ENCODE measurements at regions not wholly inside any gene's neighbourhood (a gene's known extent, or its start where the extent isn't known, plus 50 kb on each side); places are given as distances from the start of the nearest gene placed in this dataset.
"Not testable (repeated sequence)": the region's sequence is repeated elsewhere in the genome, so short reads cannot be mapped to it uniquely, and the experiment has no call there.

GRCh38 chr9:2397875-2398274, 223.7 kb upstream of the VLDLR start:
- DNase-seq, result not testable (repeated sequence)

GRCh38 chr9:2401746-2402145, 219.8 kb upstream of the VLDLR start:
- DNase-seq, result not testable (repeated sequence)

GRCh38 chr9:2403701-2404100, 217.9 kb upstream of the VLDLR start:
- DNase-seq, result no peak

GRCh38 chr9:2406252-2406651, 215.3 kb upstream of the VLDLR start:
- DNase-seq, result no peak

- no peak for DNase-seq
Measured at GRCh38 chr9:2407450-2407849, 214.1 kb upstream of the VLDLR start.

- no peak for DNase-seq
Measured at GRCh38 chr9:2411459-2412215, 209.9 kb upstream of the VLDLR start.

GRCh38 chr9:2413160-2413805, 208.3 kb upstream of the VLDLR start:
- no peak for DNase-seq

- DNase-seq, result no peak
Measured at GRCh38 chr9:2414465-2414864, 207.1 kb upstream of the VLDLR start.

- no peak for DNase-seq
Measured at GRCh38 chr9:2415326-2415725, 206.3 kb upstream of the VLDLR start.

GRCh38 chr9:2417730-2418129, 203.9 kb upstream of the VLDLR start:
- no peak for DNase-seq

- no peak for DNase-seq
Measured at GRCh38 chr9:2418619-2419018, 203.0 kb upstream of the VLDLR start.

- no peak for DNase-seq
Measured at GRCh38 chr9:2419347-2419746, 202.2 kb upstream of the VLDLR start.

GRCh38 chr9:2420543-2420942, 201.0 kb upstream of the VLDLR start:
- no peak for DNase-seq

GRCh38 chr9:2424619-2425033, 197.0 kb upstream of the VLDLR start:
- DNase-seq, result no peak

- DNase-seq, result no peak
Measured at GRCh38 chr9:2425676-2426075, 195.9 kb upstream of the VLDLR start.

- no peak for DNase-seq
Measured at GRCh38 chr9:2427120-2427891, 194.3 kb upstream of the VLDLR start.

- no peak for DNase-seq
Measured at GRCh38 chr9:2439957-2440356, 181.6 kb upstream of the VLDLR start.

- DNase-seq, result not testable (repeated sequence)
Measured at GRCh38 chr9:2443933-2444332, 177.7 kb upstream of the VLDLR start.

GRCh38 chr9:2448193-2448738, 173.3 kb upstream of the VLDLR start:
- no peak for DNase-seq

- no peak for DNase-seq
Measured at GRCh38 chr9:2453106-2453505, 168.5 kb upstream of the VLDLR start.

GRCh38 chr9:2453701-2454100, 167.9 kb upstream of the VLDLR start:
- DNase-seq, result no peak

GRCh38 chr9:2459756-2460155, 161.8 kb upstream of the VLDLR start:
- DNase-seq, result no peak

GRCh38 chr9:2461892-2462291, 159.7 kb upstream of the VLDLR start:
- no peak for DNase-seq

- DNase-seq, result no peak
Measured at GRCh38 chr9:2464624-2465023, 157.0 kb upstream of the VLDLR start.
